ENCODE measurements at regions not wholly inside any gene's neighbourhood (a gene's known extent, or its start where the extent isn't known, plus 50 kb on each side); places are given as distances from the start of the nearest gene placed in this dataset.

- no TSS peak for BruUV-seq (replicated peaks)
- no peak overlapping the region for H3K27ac ChIP-seq (ENCODE audit: extremely low read length, insufficient read depth, low read length)
- H3K79me2 ChIP-seq (ENCODE audit: insufficient read depth, low read length) = no peaks in the 10 kb centered on the region
- DNase-seq (ENCODE audit: low spot score) = no peak
- ATAC-seq = no peak
- no peaks in the 10 kb centered on the region for H3K27me3 ChIP-seq (ENCODE audit: control insufficient read depth in 1 of 2, insufficient read depth in 2 of 2, low read length in 2 of 2)
- 39% methylated on average over 1 of the region's 1 CpG for WGBS (ENCODE audit: low lambda C conversion rate)
- no peaks in the 10 kb centered on the region for H3K4me1 ChIP-seq (ENCODE audit: insufficient read depth, low read length)
- H3K36me3 ChIP-seq (replicated peaks in 1 of 2; ENCODE audit: control insufficient read depth in 1 of 2, insufficient read depth in 2 of 2, low read length in 2 of 2) = no peaks in the 10 kb centered on the region
- ChIA-PET POLR2A (no interaction called here), CTCF (ENCODE audit: low intra/inter-chr PET ratio, low total read pairs) (no interaction called here)
- H3K9ac ChIP-seq (ENCODE audit: insufficient read depth, low read depth, low read length) = no peak overlapping the region
- H3K4me3 ChIP-seq (replicated peaks in 1 of 3; ENCODE audit: insufficient read depth in 1 of 3, low read depth in 2 of 3, low read length in 3 of 3) = no peak overlapping the region
- peaks cover 81% of the 10 kb centered on the region for H3K9me3 ChIP-seq (ENCODE audit: low read length)
- H3K4me2 ChIP-seq (ENCODE audit: low read depth, low read length) = no peak overlapping the region
- intact Hi-C loops (cut with micrococcal nuclease; ENCODE audit: unreplicated experiment) = no loop called here
- H2AFZ ChIP-seq (ENCODE audit: low read length) = no peak overlapping the region
- no peak for FAIRE-seq
- in situ Hi-C loops (cut with HindIII; ENCODE audit: extremely low pct_ligation_motif_present, low pct_unique_long_range_greater_than_20kb) = no loop called here
- H4K20me1 ChIP-seq (ENCODE audit: insufficient read depth, low read length) = no peaks in the 10 kb centered on the region
- no peak for TF ChIP-seq MBNL3 (CRISPR knock-in tag; conservative IDR thresholded peaks at IDR 0.05)
- no peak for TF ChIP-seq ZNF580 (CRISPR knock-in tag; IDR thresholded peaks at IDR 0.05; ENCODE audit: borderline replicate concordance, low read depth)
- TF ChIP-seq ZNF274 (CRISPR knock-in tag; IDR thresholded peaks at IDR 0.05) = no peak
- TF ChIP-seq ZBTB14 (CRISPR knock-in tag; IDR thresholded peaks at IDR 0.05) = no peak
- no peak for TF ChIP-seq KLF13 (CRISPR knock-in tag; IDR thresholded peaks at IDR 0.05)
- TF ChIP-seq HOXD1 (CRISPR knock-in tag; IDR thresholded peaks at IDR 0.05) = no peak
- TF ChIP-seq ZSCAN22 (CRISPR knock-in tag; IDR thresholded peaks at IDR 0.05) = no peak
- no peak for TF ChIP-seq MATR3 (CRISPR knock-in tag; IDR thresholded peaks at IDR 0.05)
- TF ChIP-seq ZNF674 (CRISPR knock-in tag; IDR thresholded peaks at IDR 0.05; ENCODE audit: low read depth) = no peak
- TF ChIP-seq SPEN (CRISPR knock-in tag; IDR thresholded peaks at IDR 0.05; ENCODE audit: low read depth) = no peak
- no peak for TF ChIP-seq BCL6 (CRISPR knock-in tag; IDR thresholded peaks at IDR 0.05)
- no peak for TF ChIP-seq ZNF878 (CRISPR knock-in tag; IDR thresholded peaks at IDR 0.05)
- TF ChIP-seq NFAT5 (CRISPR knock-in tag; IDR thresholded peaks at IDR 0.05) = no peak
- no peak for TF ChIP-seq EZH2 (conservative IDR thresholded peaks at IDR 0.05; ENCODE audit: low read depth, low read length)
- no peak for TF ChIP-seq ZNF598 (CRISPR knock-in tag; IDR thresholded peaks at IDR 0.05; ENCODE audit: borderline replicate concordance)
These were observed 57.9 kb upstream of the KCNJ16 start for GRCh38 chr17:70017112-70017511.

All from HepG2 (cell line).